NCI-H2107 (cell line): ENCODE measurements at regions not wholly inside any gene's neighbourhood (a gene's known extent, or its start where the extent isn't known, plus 50 kb on each side); places are given as distances from the start of the nearest gene placed in this dataset.

Source experiments
- DNase-seq: peaks from one replicate; lab custom pipeline; 2025; lab: John Stamatoyannopoulos, UW

- DNase-seq: no peak
These were observed 163.3 kb upstream of the LEF1 start for GRCh38 chr4:108331905-108332632.

GRCh38 chr4:108328383-108328732 lies 159.6 kb upstream of the LEF1 start:
- no peak for DNase-seq

GRCh38 chr4:108327642-108328382 lies 159.1 kb upstream of the LEF1 start:
- no peak for DNase-seq

GRCh38 chr4:108325561-108325960 lies 156.8 kb upstream of the LEF1 start:
- DNase-seq: no peak

- no peak for DNase-seq
These were observed 155.7 kb upstream of the LEF1 start for GRCh38 chr4:108324450-108324849.

GRCh38 chr4:108322497-108322896 lies 153.8 kb upstream of the LEF1 start:
- no peak for DNase-seq

GRCh38 chr4:108320061-108320460 lies 151.3 kb upstream of the LEF1 start:
- no peak for DNase-seq

GRCh38 chr4:108317377-108317776 lies 148.6 kb upstream of the LEF1 start:
- no peak for DNase-seq

- no peak for DNase-seq
These were observed 147.0 kb upstream of the LEF1 start for GRCh38 chr4:108315694-108316093.

- DNase-seq: no peak
These were observed 146.3 kb upstream of the LEF1 start for GRCh38 chr4:108314900-108315589.

- DNase-seq: no peak
These were observed 145.0 kb upstream of the LEF1 start for GRCh38 chr4:108313546-108314339.

- DNase-seq: no peak
These were observed 142.6 kb upstream of the LEF1 start for GRCh38 chr4:108311313-108311712.

- DNase-seq: no peak
These were observed 134.9 kb upstream of the LEF1 start for GRCh38 chr4:108303488-108304177.

GRCh38 chr4:108301545-108302251 lies 133.0 kb upstream of the LEF1 start:
- no peak for DNase-seq

GRCh38 chr4:108297605-108298004 lies 128.9 kb upstream of the LEF1 start:
- DNase-seq: no peak

GRCh38 chr4:108292229-108292628 lies 123.5 kb upstream of the LEF1 start:
- no peak for DNase-seq

GRCh38 chr4:108291137-108291536 lies 122.4 kb upstream of the LEF1 start:
- no peak for DNase-seq

GRCh38 chr4:108287834-108288413 lies 119.2 kb upstream of the LEF1 start:
- DNase-seq: no peak

- DNase-seq: no peak
These were observed 111.3 kb upstream of the LEF1 start for GRCh38 chr4:108280072-108280471.

GRCh38 chr4:108276690-108277089 lies 108.0 kb upstream of the LEF1 start:
- no peak for DNase-seq

- no peak for DNase-seq
These were observed 104.3 kb upstream of the LEF1 start for GRCh38 chr4:108272986-108273385.
